AG20443 (cell line): ENCODE measurements at regions not wholly inside any gene's neighbourhood (a gene's known extent, or its start where the extent isn't known, plus 50 kb on each side); places are given as distances from the start of the nearest gene placed in this dataset.
A peak's percentile ranks its signal among the peaks of the same experiment; 100 is the strongest.
"Not testable (repeated sequence)": the region's sequence is repeated elsewhere in the genome, so short reads cannot be mapped to it uniquely, and the experiment has no call there.

Experiments used
- DNase-seq: peaks from one replicate; pipeline ENCODE4 v3.0.0; 2012; ENCODE audit warnings: low spot score, mixed read lengths

DNA sequence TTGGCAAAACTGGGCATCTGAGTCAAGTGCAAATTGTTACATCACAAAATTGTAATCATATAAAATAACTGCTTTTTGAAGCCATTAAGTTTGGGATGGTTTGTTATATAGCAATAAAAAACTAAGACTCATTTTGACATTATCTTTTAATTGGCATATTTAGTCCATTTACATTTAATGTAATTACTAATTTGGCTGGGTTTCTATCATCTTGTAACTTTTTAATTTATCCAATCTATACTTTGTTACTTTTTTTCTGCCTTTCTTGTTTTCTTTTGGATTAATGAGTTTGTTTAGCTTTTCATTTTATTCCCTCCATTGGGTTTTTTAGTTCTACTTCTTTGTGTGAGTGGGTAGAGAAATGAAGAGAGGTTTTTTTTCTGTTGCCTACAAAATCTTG is 76.3 kb downstream of the DRAM2 start:
- no peak for DNase-seq

- no peak for DNase-seq
These were observed 77.3 kb downstream of the DRAM2 start for GRCh38 chr1:111062624-111063023.

- no peak for DNase-seq
These were observed 77.8 kb downstream of the DRAM2 start for GRCh38 chr1:111062081-111062480.

- DNase-seq, result no peak
These were observed 85.2 kb downstream of the DRAM2 start for GRCh38 chr1:111054656-111055055.

- no peak for DNase-seq
These were observed 87.6 kb downstream of the DRAM2 start for GRCh38 chr1:111052246-111052645.

DNA sequence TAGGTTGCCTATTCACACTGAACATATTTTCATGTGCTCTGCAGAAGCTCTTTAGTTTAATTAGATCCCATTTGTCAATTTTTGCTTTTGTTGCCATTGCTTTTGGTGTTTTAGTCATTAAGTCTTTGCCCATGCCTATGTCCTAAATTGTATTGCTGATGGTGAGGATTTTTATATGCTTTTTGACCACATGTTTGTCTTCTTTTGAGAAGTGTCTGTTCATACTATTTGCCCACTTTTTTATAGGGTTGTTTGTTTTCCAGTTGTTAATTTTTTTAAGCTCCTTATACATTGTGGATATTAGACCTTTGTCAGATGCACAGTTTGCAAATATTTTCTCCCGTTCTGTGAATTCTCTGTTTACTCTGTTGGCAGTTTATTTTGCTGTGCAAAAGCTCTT is 84.5 kb upstream of the LRIF1 start:
- not testable (repeated sequence) for DNase-seq

DNA sequence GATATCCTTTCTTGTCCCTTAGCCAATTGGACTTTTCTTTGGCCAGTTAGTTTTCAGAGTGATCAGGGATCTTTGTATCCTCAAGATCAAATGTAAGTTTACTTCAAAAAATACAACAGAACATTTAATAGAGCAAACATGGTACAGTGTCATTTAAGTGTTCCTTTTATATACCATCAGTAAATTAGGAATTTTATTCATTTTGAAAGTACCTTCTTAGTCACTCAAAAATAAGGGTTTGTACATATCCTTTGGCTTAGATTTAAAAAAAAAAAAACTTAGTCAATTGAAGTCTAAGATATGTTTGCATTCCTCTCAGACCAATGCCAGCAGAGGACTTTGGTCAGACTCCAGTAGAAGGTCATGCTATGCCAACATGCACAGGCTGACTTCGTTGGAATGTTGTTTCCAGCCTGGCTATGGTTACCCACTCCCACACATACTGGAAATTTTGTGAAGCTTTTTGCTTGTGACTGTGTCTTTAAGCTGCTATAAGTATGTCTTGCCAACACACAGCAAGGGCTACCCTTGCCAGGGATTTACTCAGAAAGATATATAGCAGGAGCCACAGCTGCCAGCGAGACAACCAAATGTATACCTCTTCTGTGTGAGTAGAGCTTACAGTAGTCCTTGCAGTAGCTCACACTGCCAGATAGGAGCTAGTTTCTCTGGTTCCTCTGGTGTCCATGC is 81.5 kb upstream of the LRIF1 start:
- DNase-seq, result peak; percentile 9

DNA sequence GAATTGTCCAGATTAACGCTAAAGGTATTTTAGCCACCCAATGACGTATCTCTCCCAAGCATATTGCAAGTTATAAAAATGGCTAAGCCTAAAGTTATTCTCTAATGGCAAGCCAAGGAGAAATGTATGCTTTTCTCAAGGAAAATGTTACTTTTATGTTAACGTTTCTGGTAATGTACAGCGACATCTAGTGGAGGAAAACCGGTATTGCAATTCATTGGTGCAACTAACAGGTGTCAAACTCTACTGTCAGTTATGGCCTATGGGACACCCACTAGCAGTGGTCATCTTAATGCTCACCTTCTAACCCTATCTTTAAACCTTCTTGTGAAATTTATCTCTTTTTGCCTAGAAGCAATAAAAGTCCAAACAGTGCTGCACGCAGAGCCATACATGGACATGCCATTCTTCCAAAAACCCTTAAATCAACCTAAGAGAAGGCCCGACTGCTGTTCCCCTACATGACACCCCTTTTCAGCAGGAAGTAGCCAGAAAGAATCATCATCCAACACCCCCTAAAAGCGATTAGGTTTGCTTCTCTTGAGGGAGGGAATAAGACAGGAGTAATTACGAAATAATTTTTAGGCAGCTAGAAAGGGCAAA is 68.7 kb upstream of the LRIF1 start:
- peak; percentile 31 for DNase-seq

- DNase-seq, result peak; percentile 57
These were observed 66.9 kb upstream of the LRIF1 start for GRCh38 chr1:111030590-111030989.

GRCh38 chr1:111025109-111025508 is 61.4 kb upstream of the LRIF1 start:
- DNase-seq, result no peak

GRCh38 chr1:111015222-111015621 is 51.5 kb upstream of the LRIF1 start:
- no peak for DNase-seq
